HL-60 (cell line): ENCODE measurements at regions not wholly inside any gene's neighbourhood (a gene's known extent, or its start where the extent isn't known, plus 50 kb on each side); places are given as distances from the start of the nearest gene placed in this dataset.

Source experiments
- CTCF ChIP-seq: IDR thresholded peaks from one replicate; pipeline ENCODE4 v1.5.1; 2011; ENCODE audit warnings: low read length, control low read depth, inconsistent platforms; ENCODE audit not compliant: insufficient read depth
- GABPA ChIP-seq: IDR thresholded peaks from 2 replicates; pipeline ENCODE4 v1.6.1; 2012; ENCODE audit warnings: low read depth
- POLR2AphosphoS5 ChIP-seq: IDR thresholded peaks from 2 replicates; pipeline ENCODE4 v1.6.1; 2012; ENCODE audit warnings: low read depth
- REST ChIP-seq: IDR thresholded peaks from 2 replicates; pipeline ENCODE4 v1.6.1; 2012; ENCODE audit warnings: low read depth; ENCODE audit not compliant: insufficient replicate concordance

GRCh38 chr11:70696564-70696963, 298.2 kb downstream of the CTTN start:
- no peak for TF ChIP-seq CTCF
- TF ChIP-seq POLR2AphosphoS5: no peak
- no peak for TF ChIP-seq REST
- TF ChIP-seq GABPA: no peak
